ENCODE measurements at regions not wholly inside any gene's neighbourhood (a gene's known extent, or its start where the extent isn't known, plus 50 kb on each side); places are given as distances from the start of the nearest gene placed in this dataset.

DNA sequence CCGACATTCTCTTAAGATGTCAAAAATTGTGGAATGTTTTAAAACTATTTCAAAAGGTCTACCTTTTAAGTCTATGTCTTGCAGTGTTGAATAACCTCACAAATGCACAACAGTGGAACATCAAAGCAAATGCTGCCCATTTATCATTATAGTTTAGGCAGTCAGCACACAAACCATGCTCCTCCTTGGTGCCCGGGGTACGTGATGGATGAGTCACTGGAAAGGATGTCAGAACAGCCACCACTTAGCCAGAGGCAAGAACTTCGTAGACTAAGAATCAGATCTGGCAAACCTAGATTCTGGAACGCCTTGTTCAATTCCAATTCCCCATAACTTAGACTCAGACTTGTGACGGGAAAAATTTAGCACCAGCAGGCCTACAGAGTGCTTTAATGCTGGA is 343.6 kb downstream of the FGF9 start:
- TF ChIP-seq, protein P1, sequence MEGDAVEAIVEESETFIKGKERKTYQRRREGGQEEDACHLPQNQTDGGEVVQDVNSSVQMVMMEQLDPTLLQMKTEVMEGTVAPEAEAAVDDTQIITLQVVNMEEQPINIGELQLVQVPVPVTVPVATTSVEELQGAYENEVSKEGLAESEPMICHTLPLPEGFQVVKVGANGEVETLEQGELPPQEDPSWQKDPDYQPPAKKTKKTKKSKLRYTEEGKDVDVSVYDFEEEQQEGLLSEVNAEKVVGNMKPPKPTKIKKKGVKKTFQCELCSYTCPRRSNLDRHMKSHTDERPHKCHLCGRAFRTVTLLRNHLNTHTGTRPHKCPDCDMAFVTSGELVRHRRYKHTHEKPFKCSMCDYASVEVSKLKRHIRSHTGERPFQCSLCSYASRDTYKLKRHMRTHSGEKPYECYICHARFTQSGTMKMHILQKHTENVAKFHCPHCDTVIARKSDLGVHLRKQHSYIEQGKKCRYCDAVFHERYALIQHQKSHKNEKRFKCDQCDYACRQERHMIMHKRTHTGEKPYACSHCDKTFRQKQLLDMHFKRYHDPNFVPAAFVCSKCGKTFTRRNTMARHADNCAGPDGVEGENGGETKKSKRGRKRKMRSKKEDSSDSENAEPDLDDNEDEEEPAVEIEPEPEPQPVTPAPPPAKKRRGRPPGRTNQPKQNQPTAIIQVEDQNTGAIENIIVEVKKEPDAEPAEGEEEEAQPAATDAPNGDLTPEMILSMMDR (optimal IDR thresholded peaks at IDR 0.05 in 1 of 3, IDR thresholded peaks at IDR 0.05 in 1 of 3, conservative IDR thresholded peaks at IDR 0.05 in 1 of 3; ENCODE audit: extremely low read depth in 1 of 3, insufficient read depth in 2 of 3, low read length in 3 of 3): no peak
- no peak for TF ChIP-seq EZH2 (IDR thresholded peaks at IDR 0.05; ENCODE audit: low read length)

Data from keratinocyte (primary cell).